DOHH2 (cell line): ENCODE measurements at regions not wholly inside any gene's neighbourhood (a gene's known extent, or its start where the extent isn't known, plus 50 kb on each side); places are given as distances from the start of the nearest gene placed in this dataset.

Experiments used
- H3F3A ChIP-seq: fragments of 200-600 bp; sonication (generic), shearing (Covaris generic); 2 replicates; pipeline ENCODE4 v1.6.0; 2016; ENCODE audit warnings: antibody characterized with exemption, mild to moderate bottlenecking; ENCODE audit not compliant: control insufficient read depth, insufficient read depth
- H3K27ac ChIP-seq: fragments of 200-600 bp; sonication (generic); 2 replicates; pipeline ENCODE4 v1.5.1; 2014; ENCODE audit warnings: low read depth, mild to moderate bottlenecking, low read length, moderate library complexity
- H3K27me3 ChIP-seq: fragments of 200-600 bp; sonication (generic); 2 replicates; pipeline ENCODE4 v1.6.1; 2014; ENCODE audit warnings: mild to moderate bottlenecking, low read length, mixed read lengths; ENCODE audit not compliant: control insufficient read depth
- H3K36me3 ChIP-seq: fragments of 200-600 bp; sonication (generic); 2 replicates; pipeline ENCODE4 v1.6.1; 2014; ENCODE audit warnings: mild to moderate bottlenecking, low read length, moderate library complexity, mixed read lengths; ENCODE audit not compliant: control insufficient read depth
- H3K4me1 ChIP-seq: fragments of 200-600 bp; sonication (generic); 2 replicates; pipeline ENCODE4 v1.6.1; 2014; ENCODE audit warnings: mild to moderate bottlenecking, low read length, mixed read lengths; ENCODE audit not compliant: control insufficient read depth
- H3K4me2 ChIP-seq: fragments of 200-600 bp; sonication (generic); 2 replicates; pipeline ENCODE4 v1.6.0; 2014; ENCODE audit warnings: mild to moderate bottlenecking, low read length, moderate library complexity
- H3K4me3 ChIP-seq: fragments of 200-600 bp; sonication (generic); 2 replicates; pipeline ENCODE4 v1.5.1; 2014; ENCODE audit warnings: mild to moderate bottlenecking, low read length, mixed read lengths
- H3K79me2 ChIP-seq: fragments of 200-600 bp; sonication (generic); 2 replicates; pipeline ENCODE4 v1.6.1; 2014; ENCODE audit warnings: mild to moderate bottlenecking, low read length, mixed read lengths; ENCODE audit not compliant: control insufficient read depth
- H3K9me2 ChIP-seq: fragments of 200-600 bp; sonication (generic); replicated peaks from 2 replicates; pipeline ENCODE4 v1.6.1; 2014; ENCODE audit warnings: mild to moderate bottlenecking, low read length, mixed read lengths; ENCODE audit not compliant: control insufficient read depth
- H3K9me3 ChIP-seq: fragments of 200-600 bp; sonication (generic); 2 replicates; pipeline ENCODE4 v1.6.1; 2014; ENCODE audit warnings: antibody characterized with exemption, low read length, mixed read lengths; ENCODE audit not compliant: control insufficient read depth, insufficient read depth
- H4K20me1 ChIP-seq: fragments of 200-600 bp; sonication (generic); 2 replicates; pipeline ENCODE4 v1.6.0; 2014; ENCODE audit warnings: low read depth, mild to moderate bottlenecking, antibody characterized with exemption, low read length, moderate library complexity; ENCODE audit not compliant: control insufficient read depth, insufficient read depth
- CTCF ChIP-seq: fragments of 200-600 bp; sonication (generic); IDR thresholded peaks from one replicate; pipeline ENCODE4 v1.5.1; 2014; ENCODE audit warnings: antibody characterized with exemption, mild to moderate bottlenecking, low read depth, low read length; ENCODE audit not compliant: poor library complexity, severe bottlenecking
- EZH2phosphoT487 ChIP-seq: fragments of 200-600 bp; sonication (generic); IDR thresholded peaks from 2 replicates; pipeline ENCODE4 v1.6.1; 2017; ENCODE audit warnings: borderline replicate concordance, mild to moderate bottlenecking, antibody characterized with exemption, low read length, moderate library complexity, mixed read lengths

- Histone ChIP-seq H4K20me1 (no peaks in the 10 kb centered on the region), H3K9me3 (no peaks in the 10 kb centered on the region), H3K4me2 (no peak overlapping the region), H3K79me2 (no peaks in the 10 kb centered on the region), H3K27ac (no peak overlapping the region), H3K27me3 (no peaks in the 10 kb centered on the region), H3K9me2 (no peaks in the 10 kb centered on the region), H3F3A (no peaks in the 10 kb centered on the region), H3K36me3 (no peaks in the 10 kb centered on the region), H3K4me3 (no peak overlapping the region), H3K4me1 (no peaks in the 10 kb centered on the region)
- TF ChIP-seq EZH2phosphoT487 (no peak), CTCF (no peak)
Observed at GRCh38 chr2:228731517-228731916, 539.6 kb downstream of the PID1 start.

GRCh38 chr2:228728961-228729360 lies 542.1 kb downstream of the PID1 start:
- H3F3A ChIP-seq = no peaks in the 10 kb centered on the region

GRCh38 chr2:228725031-228725430 lies 543.5 kb upstream of the SPHKAP start:
- Histone ChIP-seq H3K4me1 (no peaks in the 10 kb centered on the region), H3F3A (no peaks in the 10 kb centered on the region), H3K27me3 (no peaks in the 10 kb centered on the region), H3K9me2 (no peaks in the 10 kb centered on the region), H3K4me3 (no peak overlapping the region), H3K36me3 (no peaks in the 10 kb centered on the region), H3K79me2 (no peaks in the 10 kb centered on the region), H4K20me1 (no peaks in the 10 kb centered on the region), H3K9me3 (no peaks in the 10 kb centered on the region), H3K4me2 (no peak overlapping the region), H3K27ac (no peak overlapping the region)
- TF ChIP-seq EZH2phosphoT487 (no peak), CTCF (no peak)

More at GRCh38 chr2:228728961-228729360, 542.1 kb downstream of the PID1 start:
- TF ChIP-seq EZH2phosphoT487 (no peak), CTCF (no peak)
- Histone ChIP-seq H4K20me1 (no peaks in the 10 kb centered on the region), H3K27me3 (no peaks in the 10 kb centered on the region), H3K9me3 (no peaks in the 10 kb centered on the region), H3K4me3 (no peak overlapping the region), H3K4me1 (no peaks in the 10 kb centered on the region), H3K9me2 (no peaks in the 10 kb centered on the region), H3K79me2 (no peaks in the 10 kb centered on the region), H3K4me2 (no peak overlapping the region), H3K36me3 (no peaks in the 10 kb centered on the region), H3K27ac (no peak overlapping the region)

- H3K9me3 ChIP-seq = no peaks in the 10 kb centered on the region
- H3K4me1 ChIP-seq = no peaks in the 10 kb centered on the region
- H3K9me2 ChIP-seq = no peaks in the 10 kb centered on the region
- TF ChIP-seq EZH2phosphoT487 (no peak), CTCF (no peak)
- H3K36me3 ChIP-seq = no peaks in the 10 kb centered on the region
- no peaks in the 10 kb centered on the region for H3K79me2 ChIP-seq
- no peaks in the 10 kb centered on the region for H3K27me3 ChIP-seq
- no peak overlapping the region for H3K4me3 ChIP-seq
- no peak overlapping the region for H3K27ac ChIP-seq
- no peaks in the 10 kb centered on the region for H4K20me1 ChIP-seq
- no peak overlapping the region for H3K4me2 ChIP-seq
- H3F3A ChIP-seq = no peaks in the 10 kb centered on the region
Observed at GRCh38 chr2:228723599-228723998, 542.1 kb upstream of the SPHKAP start.
